AG08395 (cell line): ENCODE measurements at regions not wholly inside any gene's neighbourhood (a gene's known extent, or its start where the extent isn't known, plus 50 kb on each side); places are given as distances from the start of the nearest gene placed in this dataset.
"Not testable (repeated sequence)": the region's sequence is repeated elsewhere in the genome, so short reads cannot be mapped to it uniquely, and the experiment has no call there.

Source experiments
- DNase-seq: peaks from one replicate; pipeline ENCODE4 v3.0.0; 2012; ENCODE audit warnings: mixed read lengths, low spot score

DNA sequence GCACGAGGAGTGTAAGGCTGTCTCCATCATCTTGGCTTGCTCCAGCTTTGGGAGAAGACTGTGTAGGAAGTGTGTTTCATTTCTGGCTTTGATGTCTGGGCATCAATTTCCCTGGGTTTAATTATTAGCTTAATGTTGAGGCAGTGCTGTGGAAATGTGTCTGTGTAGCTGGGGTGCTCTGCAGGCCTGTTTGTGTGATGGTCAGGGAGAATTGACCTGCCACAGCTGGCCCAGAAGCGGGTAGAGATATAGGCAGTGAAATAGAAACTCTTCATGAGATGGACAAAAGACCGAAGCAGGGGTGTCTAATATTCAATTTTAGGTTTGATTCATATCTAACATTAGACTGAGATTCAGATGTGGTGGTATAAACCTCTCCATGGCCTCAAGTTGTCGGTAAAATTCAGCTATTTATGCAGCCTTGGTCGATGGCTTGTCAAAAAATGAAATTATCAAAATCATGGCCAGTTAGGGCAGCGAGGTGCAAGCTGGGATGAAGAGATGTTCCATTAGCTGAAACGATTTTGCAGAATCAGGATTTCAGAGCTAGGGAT is 95.3 kb upstream of the SNX9 start:
- no peak for DNase-seq

DNA sequence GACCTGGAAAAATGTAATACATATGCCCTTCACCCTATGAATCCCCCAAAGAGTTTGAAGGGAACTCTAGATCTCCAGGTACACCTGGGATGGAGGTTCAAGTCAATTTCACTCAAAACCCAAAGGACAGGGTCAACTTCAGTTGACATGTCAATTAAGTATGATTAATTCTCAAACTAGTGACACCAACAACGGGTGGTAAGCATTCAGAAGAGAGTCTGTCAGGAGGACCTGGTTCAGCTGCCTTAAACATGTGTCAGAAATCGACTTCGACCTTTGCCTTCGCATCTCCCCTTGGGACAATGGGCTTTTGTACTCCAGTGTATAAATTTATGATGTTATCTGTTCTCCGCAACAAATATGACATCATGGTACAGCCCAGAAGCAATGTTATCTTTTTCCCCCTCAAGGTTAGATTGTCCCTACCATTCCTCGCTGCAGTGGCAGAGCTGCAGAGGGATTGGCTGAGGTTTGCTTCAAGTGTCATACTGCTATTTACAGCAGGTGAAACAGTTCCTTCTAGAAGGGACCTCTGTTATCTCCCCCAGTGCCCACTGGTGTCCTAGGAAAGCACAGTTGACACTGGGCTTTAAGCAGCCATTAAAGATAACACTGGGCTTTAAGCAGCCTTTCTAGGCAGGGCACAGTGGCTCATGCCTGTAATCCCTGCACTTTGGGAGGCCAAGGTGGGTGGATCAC is 94.7 kb upstream of the SNX9 start:
- no peak for DNase-seq

DNA sequence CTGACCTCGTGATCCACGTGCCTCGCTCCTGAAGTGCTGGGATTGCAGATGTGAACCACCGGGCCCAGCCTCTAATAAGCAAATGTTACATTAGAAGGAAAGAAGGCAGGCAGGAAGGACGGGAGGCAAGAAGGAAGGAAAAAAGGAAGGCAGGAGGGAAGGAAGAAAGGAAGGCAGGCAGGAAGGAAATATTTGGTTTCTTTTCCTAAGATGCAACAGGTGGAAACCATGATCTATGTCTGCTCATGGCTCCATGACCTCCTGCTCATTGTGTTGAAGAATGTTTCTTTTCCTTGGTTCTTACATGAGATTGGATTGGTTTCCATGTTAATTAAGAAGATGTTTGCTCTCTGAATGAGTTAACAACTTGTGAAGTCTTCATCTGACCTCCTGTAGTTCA is 91.8 kb upstream of the SNX9 start:
- DNase-seq = no peak

DNA sequence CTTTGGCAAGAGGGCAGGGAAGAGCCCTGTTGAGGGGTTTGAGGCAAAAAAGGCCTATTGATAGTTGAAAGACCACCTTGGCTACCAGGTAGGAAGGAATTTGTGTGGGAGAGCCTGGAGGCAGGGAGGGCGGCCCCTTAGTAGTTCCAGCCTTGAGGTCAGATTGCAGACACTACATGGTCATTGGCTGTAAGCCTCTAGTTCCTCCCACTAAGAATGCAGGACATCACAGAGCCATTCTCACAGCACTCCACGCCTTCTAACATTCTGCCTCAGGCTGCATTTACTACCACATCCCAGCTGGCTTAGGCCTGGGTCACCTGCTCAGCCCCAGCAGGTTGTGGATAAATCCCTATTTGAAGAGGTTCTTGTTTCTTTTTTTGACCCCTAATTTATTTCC is 91.0 kb upstream of the SNX9 start:
- no peak for DNase-seq

DNA sequence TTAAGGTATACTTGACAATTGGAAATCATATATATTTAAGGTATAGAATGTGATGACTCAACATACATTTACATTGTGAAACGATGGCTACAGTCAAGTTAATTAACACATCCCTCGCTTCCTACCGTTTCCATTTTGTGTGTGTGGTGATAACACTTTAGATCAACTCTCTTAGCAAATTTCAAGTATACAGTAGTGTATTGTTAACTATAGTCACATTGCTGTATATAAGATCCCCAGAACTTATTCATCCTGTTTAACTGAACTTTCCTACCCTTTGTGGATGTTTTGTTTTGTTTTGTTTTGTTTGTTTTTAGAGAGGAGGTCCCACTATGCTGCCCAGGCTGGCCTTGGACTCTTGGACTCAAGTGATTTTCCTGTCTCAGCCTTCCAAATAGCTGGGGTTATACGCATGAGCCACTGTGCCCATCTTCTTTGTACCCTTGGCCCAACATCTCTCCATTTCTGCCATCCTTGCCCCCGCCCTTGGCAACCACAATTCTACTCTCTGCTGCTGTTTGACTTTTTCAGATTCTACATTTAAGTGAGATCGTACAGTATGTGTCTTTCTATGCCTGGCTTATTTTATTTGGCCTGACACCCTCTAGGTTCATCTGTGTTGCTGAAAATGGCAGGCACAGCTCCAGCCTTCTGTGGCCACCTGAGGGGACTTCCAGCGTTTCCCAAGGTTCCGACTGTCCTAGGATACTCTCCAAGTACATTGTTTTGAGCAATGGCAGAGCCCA is 90.5 kb upstream of the SNX9 start:
- DNase-seq = no peak

DNA sequence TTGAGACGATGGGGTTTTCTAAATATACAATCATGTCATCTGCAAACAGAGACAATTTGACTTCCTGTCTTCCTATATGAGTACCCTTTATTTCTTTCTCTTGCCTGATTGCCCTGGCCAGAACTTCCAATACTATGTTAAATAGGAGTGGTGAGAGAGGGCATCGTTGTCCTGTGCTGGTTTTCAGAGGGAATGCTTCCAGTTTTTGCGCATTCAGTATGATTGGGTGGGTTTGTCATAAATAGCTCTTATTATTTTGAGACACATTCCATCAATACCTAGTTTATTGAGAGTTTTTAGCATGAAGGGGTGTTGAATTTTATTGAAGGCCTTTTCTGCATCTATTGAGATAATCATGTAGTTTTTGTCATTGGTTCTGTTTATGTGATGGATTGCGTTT is 86.5 kb upstream of the SNX9 start:
- DNase-seq = not testable (repeated sequence)

DNA sequence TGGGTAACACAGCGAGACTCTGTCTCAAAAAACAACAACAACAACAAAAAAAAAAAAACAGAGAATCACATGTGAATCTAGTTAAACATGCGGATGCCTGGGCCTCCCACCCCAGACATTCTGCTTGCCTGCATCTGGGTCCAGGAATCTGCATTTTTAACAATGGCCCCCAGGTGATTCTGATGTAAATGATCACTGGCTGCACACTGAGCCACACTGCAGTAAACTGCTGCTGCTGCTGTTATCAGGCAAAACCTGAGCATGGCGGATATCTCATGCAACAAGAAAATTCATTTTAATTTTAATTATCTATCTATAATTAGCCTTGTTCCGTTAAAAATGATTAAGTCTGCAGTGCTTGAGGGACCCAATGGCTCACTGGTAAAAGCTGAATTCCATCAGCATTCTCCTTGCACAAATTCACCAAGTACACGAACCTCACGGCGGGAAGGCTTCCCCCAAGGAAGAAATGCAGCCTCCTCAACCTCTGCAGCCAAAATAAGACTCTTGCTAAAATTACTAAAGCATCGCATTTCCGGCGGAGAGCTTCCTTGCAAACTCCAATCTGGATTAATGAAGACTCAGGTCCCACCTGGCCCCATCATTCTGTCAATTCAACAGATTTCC is 81.6 kb upstream of the SNX9 start:
- DNase-seq = no peak

DNA sequence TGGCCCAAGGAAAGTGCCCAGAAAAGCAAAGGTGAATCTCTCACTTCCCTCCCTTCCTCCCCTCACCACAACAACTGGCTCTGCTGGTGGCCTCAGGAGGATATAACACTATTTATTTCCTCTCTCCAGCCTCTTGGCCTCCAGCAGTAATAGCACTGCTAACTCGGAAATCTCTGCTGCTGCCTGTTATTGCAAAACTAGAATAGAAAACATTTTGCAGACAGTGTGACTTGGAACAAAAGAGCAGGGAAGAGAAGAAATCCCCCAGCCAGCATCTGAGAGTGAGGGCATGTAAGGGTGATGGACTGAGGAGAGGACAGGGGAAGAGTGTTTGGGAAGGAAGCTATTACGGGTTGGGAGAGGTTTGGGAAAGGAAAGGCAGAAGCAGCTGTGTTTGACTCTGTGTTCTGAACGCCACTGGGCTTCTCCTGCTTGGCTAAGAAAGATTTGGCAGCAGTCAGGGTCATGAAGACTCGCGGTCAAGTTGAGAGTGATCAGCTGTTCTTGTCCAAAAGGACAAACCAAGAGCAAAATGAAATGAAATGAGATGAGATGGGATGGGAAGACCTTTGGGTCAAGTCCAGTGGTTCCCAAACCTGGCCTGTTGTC is 81.0 kb upstream of the SNX9 start:
- no peak for DNase-seq

DNA sequence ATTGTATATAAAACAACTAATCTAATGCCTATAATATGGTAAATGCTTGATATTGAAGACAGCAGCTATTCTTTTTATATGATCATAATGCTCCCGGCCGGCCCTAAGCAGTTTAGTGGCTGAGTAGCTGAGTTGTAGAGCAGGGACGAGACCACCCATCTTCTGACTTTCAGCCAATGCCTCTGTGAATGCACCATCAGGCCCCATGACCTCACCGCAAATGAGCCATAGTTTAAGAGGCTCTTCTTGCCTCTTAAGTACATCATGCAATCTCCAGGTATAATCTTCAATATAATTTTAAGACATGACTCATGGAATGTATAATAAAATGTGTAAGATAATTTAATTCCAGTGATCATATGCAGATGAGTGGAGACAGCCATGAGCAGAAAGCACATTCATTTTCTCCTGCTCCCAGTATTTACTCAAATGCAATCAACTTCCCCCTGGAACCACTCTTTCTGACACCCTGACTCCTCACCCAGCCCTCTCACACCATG is 78.9 kb upstream of the SNX9 start:
- no peak for DNase-seq

DNA sequence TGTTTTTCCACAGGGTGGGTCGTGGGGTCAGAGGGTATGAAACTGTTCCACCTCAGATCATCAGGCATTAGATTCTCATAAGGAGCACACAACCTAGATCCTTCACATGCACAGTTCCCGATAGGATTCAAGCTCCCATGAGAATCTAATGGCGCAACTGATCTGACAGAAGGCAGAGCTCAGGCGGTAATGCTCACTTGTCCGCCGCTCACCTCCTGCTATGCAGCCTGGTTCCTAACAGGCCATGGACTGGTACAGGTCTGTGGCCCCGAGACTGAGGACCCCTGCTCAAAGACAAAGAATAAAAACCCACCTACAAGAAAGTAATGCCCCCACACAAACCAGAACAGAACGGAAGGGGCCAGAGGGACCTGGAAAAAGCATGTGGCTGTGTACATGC is 76.1 kb upstream of the SNX9 start:
- no peak for DNase-seq

DNA sequence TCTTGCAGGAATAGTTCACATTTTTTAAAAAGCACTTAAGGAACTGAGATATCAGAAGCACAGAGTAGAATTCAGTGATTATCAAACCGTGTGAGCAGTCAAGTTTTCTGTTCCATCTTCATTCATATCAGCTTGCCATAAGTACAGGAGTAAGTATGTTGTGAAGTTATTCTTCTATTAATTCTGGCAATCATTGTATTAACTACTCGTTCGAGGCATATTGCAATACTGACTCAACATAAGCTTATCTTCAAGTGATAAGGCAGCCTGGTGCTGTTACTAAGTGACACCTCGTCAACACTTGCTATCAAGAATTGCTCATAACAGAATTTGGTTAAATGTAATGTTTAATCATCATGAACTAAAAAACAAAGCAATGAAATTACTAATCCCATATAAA is 75.7 kb upstream of the SNX9 start:
- DNase-seq = no peak

DNA sequence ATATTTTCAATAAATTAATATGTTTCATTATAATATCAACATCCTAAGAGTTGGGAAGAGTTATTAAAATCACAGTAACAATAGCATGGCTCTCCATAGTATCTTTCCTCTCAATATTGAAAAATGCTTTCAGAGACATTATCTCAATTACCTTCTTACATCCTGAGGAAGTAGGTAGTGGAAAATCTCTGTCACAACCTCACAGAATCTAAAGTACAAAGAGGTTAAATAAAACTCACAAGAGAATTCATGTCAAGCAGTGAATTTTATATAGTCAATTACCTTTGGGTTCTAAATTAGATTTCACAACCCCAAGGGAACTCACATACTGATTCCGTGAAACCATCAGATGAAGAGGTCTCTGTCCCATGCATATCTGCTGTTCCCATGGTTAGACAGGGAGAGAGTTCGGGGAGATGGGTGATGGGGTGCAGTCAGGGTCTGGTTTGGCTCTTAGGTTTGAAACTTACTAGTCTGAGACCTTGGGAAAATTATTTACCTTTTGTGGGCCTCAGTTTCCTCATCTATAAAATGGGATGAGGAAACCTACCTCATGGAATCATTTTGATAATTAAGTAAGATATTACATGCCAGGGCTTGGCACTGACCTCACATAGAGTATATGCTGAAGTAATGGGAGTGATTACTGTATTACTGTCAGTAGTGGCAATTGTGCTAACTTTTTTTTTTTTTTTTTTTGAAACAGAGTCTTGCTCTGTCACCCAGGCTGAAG is 74.0 kb upstream of the SNX9 start:
- DNase-seq = no peak

DNA sequence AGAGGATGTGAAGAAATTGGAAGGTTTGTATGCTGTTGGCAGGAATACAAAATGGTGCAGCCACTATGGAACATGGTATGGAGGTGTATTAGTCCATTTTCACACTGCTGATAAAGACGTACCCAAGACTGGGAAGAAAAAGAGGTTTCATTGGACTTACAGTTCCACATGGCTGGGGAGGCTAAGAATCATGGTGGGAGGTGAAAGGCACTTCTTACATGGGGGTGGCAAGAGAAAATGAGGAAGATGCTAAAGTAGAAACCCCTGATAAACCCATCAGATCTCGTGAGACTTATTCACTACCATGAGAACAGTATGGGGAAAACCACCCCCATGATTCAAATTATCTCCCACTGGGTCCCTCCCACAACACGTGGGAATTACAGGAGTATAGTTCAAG is 72.1 kb upstream of the SNX9 start:
- DNase-seq = not testable (repeated sequence)

DNA sequence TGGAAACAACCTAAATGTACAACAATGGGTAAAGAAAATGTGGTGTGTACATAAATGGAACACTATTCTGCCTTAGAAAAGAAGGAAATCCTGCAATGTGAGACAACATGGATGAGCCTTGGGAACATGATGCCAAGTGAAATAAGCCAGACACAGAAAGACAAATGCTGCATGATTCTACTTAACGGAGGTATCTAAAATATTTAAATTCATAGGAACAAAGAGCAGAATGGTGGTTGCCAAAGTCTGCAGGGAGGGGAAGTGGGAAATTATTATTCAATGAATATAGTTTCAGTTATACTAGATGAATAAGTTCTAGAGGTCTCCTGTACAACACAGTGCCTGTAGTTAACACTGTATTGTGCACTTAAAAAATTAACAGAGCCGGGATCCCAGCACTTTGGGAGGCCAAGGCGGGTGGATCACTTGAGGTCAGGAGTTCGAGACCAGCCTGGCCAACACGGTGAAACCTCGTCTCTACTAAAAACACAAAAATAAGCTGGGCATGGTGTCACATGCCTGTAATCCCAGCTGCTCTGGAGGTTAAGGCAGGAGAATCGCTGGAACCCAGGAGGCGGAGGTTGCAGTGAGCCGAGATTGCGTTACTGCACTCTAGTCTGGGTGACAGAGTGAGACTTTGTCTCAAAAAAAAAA is 71.4 kb upstream of the SNX9 start:
- DNase-seq = no peak

DNA sequence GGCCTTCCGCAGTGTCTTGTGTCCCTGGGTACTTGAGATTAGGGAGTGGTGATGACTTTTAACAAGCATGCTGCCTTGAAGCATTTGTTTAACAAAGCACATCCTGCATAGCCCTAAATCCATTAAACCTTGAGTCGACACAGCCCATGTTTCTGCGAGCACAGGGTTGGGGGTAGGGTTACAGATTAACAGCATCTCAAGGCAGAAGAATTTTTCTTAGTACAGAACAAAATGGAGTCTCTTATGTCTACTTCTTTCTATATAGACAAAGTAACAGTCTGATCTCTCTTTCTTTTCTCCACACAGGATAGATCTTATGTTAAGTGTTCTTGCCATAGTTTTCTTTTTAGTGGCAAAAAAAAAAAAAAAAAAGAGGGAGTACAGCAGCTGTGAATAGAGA is 70.2 kb upstream of the SNX9 start:
- not testable (repeated sequence) for DNase-seq

DNA sequence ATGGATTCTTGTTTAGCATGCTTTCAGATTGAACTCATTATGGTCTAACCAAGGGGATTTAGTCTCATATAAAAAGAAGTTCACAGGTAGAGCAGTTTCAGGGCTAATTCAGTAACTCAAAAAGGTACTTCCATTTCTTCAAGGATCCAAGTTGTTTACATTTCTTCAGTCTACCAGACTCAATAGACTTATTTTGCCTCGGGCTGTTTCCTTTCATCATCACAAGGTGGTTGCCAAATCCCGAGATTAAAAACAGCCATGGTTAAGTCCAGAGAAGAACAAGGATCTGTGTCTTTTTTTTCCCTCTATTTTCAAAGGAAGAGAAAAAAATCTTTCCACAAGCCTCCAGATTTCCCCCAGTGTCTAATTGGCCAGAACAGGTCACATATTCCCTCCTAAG is 69.8 kb upstream of the SNX9 start:
- DNase-seq = no peak

DNA sequence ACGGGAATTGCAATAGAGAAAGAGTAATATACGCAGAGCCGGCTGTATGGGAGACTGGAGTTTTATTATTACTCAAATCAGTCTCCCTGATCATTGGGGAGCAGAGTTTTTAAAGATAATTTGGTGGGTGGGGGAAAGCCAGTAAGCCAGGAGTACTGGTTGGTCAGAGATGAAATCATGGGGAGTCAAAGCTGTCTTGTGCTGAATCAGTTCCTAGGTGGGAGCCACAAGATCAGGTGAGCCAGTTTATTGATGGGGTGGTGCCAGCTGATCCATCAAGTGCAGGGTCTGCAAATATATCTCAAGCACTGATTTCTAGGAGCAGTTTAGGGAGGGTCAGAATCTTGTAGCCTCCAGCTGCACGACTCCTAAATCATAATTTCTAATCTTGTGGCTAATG is 69.2 kb upstream of the SNX9 start:
- DNase-seq = not testable (repeated sequence)

DNA sequence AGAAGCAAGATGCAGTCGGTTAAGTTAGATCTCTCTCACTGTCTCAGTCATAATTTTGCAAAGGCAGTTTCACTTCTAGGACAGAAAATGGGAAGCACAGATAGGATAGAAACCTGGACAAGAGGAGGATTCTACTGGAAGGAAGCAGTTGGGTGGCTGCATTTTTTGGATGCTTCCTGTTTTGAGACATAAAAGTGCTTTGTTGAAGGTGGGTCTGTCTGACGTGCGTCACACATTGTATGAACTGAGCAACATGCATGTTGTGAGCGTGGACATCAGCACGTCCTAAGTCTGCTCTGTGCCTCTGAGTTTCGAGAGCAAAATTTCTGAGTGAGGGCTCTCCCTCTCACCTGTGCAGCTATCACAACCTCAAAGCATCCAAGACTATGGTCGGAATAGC is 68.7 kb upstream of the SNX9 start:
- DNase-seq = no peak

DNA sequence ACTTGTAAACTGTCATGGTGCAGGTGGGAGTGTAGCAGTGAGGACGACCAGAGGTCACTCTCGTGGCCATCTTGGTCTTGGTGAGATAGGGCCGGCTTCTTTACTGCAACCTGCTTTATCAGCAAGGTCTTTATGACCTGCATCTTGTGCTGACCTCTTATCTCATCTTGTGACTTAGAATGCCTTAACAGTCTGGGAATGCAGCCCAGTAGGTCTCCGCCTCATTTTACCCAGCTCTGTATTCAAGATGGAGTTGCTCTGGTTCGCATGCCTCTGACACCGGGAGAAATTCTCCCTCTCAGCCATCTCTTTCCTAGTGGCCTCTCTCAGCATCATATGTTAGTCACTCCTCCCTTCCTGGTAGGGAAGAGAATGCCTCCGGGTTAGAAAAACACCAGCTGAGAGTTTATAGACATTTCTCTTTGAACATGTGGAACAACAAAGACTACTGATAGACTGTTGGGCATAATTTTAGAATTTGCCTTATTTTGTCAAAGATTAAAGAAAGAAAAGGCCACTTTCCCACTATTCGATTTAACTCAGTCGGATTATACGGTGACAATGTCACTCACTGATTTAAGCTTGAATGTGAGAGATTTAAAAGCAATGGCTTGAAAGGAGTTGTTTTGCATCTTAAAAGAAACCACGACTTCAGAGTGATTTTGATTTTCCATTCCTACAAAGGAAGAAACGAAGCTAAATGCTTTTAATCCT is 67.9 kb upstream of the SNX9 start:
- DNase-seq = no peak

DNA sequence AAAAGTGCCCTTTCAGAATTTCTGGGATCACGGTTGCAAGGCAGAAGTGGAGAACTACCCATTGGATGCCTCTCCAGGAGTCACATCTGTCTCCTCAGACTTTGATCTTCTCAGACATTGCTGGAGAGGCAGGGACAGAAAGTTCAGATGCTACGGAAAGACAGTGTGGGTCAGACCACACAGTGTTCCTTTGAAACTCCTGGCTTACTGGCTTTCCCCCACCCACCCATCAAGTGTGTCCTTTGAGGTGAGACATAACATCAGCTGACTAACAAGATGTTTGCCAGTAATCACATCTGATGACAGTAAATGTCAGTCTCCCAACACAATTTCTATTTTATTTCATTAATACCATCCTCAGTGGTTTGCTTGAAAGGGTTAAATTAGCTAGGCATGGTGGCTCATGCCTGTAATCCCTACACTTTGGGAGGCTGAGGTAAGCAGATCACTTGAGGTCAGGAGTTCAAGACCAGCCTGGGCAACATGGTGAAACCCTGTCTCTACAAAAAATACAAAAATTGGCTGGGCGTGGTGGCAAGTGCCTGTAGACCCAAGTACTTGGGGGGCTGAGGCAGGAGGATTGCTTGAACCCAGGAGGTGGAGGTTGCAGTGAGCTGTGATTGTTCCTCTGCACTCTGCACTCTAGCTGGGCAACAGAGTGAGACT is 67.2 kb upstream of the SNX9 start:
- no peak for DNase-seq
